Activated naive CD4-positive, alpha-beta T cell treated with anti-CD3 and anti-CD28 coated beads, Interleukin-2, amount 50 U/mL, for 72 hours (primary cell): ENCODE measurements at regions not wholly inside any gene's neighbourhood (a gene's known extent, or its start where the extent isn't known, plus 50 kb on each side); places are given as distances from the start of the nearest gene placed in this dataset.

Experiments
- ATAC-seq, 2 donors: fragments of 150-1000 bp; cut with Tn5 transposase; 2 replicates each; pipeline ENCODE4 v1.10.0; 2021; ENCODE audit warnings: mild to moderate bottlenecking in 2 of 2, moderate library complexity in 2 of 2
- DNase-seq, 2 donors: peaks; one replicate each; pipeline ENCODE4 v3.0.0; 2021 to 2022; ENCODE audit warnings: low spot score in 2 of 2
- H3K27ac Mint-ChIP-seq, 2 donors: one replicate each; pipeline ENCODE4 v1.8.0; 2022; ENCODE audit warnings: mild to moderate bottlenecking in 2 of 2, mixed read lengths in 2 of 2
- H3K36me3 Mint-ChIP-seq, 2 donors: one replicate each; pipeline ENCODE4 v1.8.0; 2022; ENCODE audit warnings: mixed read lengths in 2 of 2
- H3K9me3 Mint-ChIP-seq, 2 donors: one replicate each; pipeline ENCODE4 v1.8.0; 2022; ENCODE audit warnings: mixed read lengths in 2 of 2

DNA sequence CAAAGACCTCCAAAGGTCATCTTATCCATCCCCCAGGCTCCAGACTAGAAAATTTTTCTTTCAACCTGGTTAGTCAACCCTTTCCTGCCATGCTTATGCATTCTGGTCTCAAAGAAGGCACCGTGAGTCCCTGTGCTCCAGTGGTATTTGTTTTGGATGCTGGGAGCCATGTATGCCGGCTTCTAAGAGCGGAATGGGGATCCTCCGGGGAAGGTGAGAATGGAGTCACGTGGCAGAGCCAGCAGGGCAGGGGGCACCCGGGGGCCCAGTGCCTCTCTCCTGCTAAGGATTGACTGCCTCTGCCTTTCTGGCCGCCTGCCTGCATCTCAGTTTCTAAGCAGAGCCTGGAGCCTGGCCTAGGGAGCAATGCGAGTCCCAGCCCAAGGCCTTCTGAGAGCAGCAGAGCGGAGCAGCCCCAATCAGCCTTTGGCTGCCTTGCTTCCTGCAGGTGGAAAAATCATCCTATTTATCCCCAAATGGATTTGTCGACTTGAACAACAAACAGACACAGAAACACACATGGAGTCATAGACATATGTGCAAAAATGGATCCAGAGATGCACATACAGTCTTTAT is 141.0 kb downstream of the PJA1 start:
- Mint-ChIP-seq H3K36me3 (no peaks in the 10 kb centered on the region), H3K27ac (no peak overlapping the region), H3K9me3 (no peaks in the 10 kb centered on the region)
- no peak for ATAC-seq
- DNase-seq: no peak

DNA sequence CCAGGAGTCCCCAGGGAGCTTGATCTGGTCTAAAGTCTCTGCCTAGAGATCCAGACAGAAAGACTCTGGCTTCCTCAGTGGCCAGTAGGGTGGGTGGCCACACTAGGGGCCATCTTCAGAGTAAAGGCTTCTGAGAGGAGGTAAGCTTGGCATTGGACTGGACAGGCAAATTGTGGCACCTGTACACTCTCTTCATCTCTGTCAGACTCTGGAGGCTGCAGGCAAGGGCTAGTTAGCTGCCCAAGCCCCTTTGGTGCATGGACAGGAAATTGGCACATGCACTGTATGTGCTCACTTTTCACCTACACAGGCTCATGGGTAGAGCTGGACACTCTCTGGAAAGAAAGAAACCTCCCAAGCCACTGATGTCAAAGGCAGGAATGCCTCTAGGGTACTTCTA is 142.8 kb downstream of the PJA1 start:
- no peak for DNase-seq
- H3K9me3 Mint-ChIP-seq: no peaks in the 10 kb centered on the region
- no peak for ATAC-seq
- no peaks in the 10 kb centered on the region for H3K36me3 Mint-ChIP-seq
- H3K27ac Mint-ChIP-seq: no peak overlapping the region

DNA sequence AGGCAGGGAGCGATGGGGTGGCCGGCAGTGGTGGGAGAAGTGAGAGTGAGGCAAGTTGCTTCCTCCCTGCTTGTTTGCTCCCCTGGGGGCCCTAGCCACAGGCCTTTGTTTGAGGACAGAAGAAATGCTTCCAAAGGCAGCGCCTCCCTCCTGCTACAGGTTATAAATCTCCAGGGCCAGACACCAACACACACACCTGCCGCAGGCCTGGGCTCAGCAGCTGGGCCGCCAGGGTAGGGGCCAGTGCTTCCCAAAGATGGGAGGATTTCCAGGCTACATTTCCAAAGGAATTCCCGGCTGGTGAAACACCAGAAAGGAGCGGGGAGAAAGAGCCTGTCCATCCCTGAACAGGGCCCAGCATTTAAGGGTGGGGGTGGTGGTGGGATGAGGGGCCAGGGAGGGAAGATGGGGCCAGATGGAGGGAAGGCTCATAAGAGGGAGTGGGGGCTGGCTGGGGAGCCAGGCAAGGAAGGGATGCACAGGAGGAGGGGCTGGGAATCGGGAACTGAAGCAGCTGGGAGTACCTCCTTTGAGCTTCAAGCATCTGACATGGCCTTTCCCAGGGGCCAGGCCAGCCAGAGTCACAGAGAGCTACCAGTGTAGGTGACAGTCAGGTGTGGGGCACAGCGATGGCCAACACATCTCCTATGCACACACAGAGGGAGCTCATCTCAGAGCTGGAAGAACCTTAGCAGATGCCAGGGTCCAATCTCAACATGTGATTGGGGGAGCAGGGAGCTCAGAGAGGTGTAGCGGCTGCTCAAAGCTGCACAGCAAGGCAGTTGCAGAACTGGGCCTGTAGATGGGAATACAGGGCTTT is 143.9 kb downstream of the PJA1 start:
- Mint-ChIP-seq H3K27ac (no peak overlapping the region), H3K36me3 (no peaks in the 10 kb centered on the region), H3K9me3 (no peaks in the 10 kb centered on the region)
- ATAC-seq (no peak), DNase-seq (no peak)

DNA sequence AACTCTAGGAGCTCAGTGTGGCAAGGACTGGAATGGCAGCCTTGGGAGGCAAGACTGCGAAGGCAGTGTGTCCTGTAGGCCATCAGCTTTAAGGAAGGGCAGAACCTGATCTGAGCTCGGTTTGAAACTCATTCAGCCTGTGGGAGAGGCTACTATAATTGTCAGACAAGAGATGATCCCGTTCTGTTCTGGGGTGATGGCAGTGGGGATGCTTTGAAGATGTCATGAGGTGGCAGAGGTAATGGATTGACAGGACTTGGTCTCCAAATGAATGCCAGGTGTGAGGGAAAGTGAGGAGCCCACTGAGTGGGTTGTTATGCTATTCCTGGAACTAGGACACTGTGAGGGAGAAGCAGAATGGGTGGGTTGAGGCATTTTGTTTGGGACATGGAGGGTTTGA is 144.9 kb downstream of the PJA1 start:
- ATAC-seq (no peak), DNase-seq (no peak)
- H3K27ac Mint-ChIP-seq: no peak overlapping the region
- no peaks in the 10 kb centered on the region for H3K9me3 Mint-ChIP-seq
- no peaks in the 10 kb centered on the region for H3K36me3 Mint-ChIP-seq

DNA sequence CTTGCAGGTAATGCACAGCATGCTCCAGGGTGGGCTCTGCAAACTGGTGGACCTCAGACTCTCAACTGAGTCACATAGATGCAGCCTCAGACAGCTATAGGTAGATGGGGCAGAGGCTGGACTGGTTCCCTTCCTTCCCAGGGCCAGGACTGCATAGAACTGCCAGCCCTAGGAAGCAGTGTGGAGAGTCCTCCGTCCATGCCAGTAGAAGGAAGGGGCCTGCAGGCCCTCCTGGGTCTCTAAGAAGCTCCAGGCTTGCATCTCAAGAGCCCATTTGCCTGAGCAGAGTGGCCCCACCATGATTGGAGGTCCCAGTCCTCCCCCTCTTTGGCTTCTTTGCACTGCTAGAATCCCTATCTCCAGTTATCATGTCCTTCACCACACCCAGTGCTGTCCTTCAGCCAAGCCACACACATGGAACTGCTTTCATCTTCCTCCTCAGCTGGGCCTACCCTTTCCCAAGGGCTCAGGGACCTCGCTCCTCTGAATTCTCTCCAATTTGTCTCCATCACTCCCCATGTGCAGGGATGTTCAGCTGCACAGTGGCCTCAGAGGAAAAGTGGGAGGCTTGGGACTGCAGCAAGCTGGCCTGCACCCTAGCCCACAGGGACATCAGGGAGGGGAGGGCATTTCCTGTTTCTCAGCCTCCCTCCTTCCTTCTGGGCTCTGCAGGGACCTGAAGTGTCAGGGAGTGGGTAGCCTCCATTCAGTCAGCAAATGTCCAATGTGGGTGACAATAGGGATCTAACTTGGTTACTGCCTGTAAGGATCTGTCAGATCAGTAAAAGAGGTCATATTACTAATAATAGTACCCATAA is 146.0 kb downstream of the PJA1 start:
- H3K36me3 Mint-ChIP-seq: no peaks in the 10 kb centered on the region
- H3K9me3 Mint-ChIP-seq: no peaks in the 10 kb centered on the region
- ATAC-seq: no peak
- DNase-seq: no peak
- H3K27ac Mint-ChIP-seq: no peak overlapping the region

DNA sequence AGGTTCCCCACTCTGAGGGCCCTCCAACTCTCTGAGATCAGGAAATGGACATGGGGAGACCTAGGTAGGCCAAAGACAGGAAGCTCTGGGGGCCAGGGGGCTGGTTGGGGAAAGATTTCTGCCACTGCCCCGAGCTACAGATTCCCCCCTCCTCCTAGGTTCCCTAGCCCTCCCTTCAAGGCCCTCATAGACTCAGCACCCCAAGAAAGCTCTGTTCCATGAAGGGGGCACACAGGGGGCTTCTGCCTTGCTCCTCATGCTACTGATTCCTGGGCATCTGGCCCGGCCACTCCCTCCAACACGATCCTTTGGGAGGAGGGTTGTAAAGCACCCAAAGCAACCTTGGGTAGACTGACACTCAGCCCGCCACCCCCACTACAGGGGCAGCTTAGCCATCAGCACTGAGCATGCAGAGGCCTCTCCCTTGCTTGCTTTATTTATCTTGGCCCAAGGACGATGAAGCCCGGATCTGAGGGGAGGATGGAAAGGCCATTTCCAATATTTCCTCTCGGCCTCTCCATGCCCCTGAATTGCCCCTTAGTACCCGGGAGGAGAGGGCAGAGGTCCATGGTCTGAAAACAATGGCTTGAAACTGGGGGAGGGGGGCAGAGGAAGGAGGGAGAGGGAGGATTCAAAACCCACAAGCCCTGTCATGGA is 146.7 kb downstream of the PJA1 start:
- H3K27ac Mint-ChIP-seq: no peak overlapping the region
- no peaks in the 10 kb centered on the region for H3K36me3 Mint-ChIP-seq
- ATAC-seq (no peak), DNase-seq (no peak)
- no peaks in the 10 kb centered on the region for H3K9me3 Mint-ChIP-seq

DNA sequence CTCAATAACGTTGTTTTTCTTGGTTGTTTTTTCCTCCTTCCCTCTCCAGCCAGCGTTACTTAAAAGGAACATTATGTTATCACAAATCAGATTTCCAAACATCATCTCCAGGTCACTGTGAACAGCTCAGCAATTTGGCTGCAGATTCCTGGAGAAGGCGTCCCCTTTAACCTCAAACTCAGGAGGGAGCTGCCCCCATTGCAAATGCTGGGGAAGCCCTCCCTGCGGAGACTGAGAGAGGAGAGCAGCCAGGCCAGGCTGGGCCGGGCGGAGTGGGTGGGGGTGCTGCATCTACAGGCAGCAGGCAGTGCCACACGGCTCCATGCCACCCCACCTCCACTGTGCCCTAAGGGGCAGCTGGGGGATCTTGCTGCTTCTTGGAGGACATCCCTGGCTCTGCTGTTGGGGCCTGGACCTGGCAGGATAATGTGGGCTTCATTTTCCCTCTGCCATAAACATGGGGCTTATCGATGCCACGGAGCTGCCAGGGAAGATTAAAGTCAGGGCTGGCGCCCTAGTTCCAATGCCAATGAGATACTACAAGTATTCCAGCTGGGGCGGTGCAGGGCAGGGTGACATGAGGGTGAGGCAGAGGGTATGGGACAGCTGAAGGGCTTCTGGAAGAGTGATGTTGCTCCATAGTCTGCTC is 148.8 kb downstream of the PJA1 start:
- no peak for DNase-seq
- H3K27ac Mint-ChIP-seq: no peak overlapping the region
- H3K9me3 Mint-ChIP-seq: no peaks in the 10 kb centered on the region
- no peaks in the 10 kb centered on the region for H3K36me3 Mint-ChIP-seq
- no peak for ATAC-seq

DNA sequence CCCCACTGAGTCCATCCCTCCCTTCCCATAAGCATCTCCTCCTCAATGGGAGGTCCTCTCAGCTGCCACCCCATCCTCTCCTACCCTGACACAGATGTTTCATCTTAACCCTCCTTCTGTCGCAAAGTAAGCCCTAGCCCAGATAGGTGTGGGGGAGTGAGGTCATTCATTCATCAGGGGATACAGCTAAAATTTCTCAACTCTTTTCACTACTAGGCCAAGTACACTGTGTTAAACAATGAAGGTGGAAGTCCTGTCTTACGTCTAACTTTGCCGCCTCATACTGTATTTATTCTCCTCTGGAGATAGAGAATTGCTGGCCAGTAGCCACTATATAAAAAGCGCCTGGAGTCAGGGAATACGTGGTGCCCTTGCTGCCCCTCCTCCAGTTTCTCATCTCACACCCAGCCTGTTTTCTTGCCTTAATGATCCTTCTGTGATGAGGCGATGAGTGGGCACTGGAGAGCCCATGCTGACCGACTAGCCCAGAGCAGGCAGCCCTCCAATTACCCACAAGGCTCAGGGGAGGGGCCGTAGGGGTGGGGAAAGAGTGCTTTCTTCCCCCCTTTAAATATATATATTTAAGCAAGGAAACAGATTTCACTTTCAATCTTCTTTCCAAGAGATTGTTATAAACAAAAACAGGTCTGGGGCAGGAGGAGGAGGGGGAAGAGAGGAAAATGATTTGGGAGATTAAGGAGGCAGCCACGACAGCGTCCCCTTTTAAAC is 149.5 kb downstream of the PJA1 start:
- no peak for ATAC-seq
- H3K36me3 Mint-ChIP-seq: no peaks in the 10 kb centered on the region
- no peak overlapping the region for H3K27ac Mint-ChIP-seq
- H3K9me3 Mint-ChIP-seq: no peaks in the 10 kb centered on the region
- no peak for DNase-seq

DNA sequence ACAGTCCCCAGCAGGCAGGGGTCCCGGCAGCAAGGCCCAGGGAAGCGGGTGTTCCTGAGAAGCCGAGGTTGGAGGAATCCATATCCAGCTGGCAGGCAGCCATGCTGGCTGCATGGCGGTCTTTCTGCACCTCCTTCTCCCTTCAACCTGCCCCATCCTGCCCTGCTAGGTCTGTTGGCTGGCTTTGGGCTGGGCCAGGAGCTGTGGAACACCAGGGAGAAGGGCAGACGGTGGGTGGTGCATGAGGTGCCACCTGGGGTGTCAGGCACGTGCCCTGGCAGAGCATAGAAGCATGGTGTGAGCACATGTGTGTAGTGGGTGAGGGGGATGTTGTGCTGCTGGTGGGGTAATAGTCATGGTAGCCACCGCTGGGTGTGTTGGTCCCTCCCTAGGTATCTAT is 150.1 kb downstream of the PJA1 start:
- no peak overlapping the region for H3K27ac Mint-ChIP-seq
- no peaks in the 10 kb centered on the region for H3K36me3 Mint-ChIP-seq
- no peaks in the 10 kb centered on the region for H3K9me3 Mint-ChIP-seq
- no peak for ATAC-seq
- DNase-seq: no peak

DNA sequence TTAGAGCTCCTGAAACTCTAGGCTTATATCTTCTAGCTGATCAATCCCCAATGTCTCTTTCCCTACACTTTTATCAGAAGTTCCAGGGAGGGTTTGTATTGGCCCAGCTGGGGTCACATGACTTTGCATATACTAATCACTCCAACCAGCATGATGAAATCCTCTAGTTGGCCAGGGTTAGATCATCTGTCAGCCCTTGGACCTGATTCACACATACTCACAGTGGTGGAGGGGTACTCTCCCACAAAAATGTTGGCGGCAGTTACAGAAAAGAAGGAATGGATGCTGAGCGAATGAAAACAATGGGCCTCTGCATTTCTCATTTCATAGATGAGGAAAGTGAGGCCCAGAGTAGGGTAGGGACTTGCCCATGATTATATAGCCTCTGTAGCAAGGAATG is 151.1 kb downstream of the PJA1 start:
- Mint-ChIP-seq H3K27ac (no peak overlapping the region), H3K9me3 (no peaks in the 10 kb centered on the region), H3K36me3 (no peaks in the 10 kb centered on the region)
- ATAC-seq (no peak), DNase-seq (no peak)

DNA sequence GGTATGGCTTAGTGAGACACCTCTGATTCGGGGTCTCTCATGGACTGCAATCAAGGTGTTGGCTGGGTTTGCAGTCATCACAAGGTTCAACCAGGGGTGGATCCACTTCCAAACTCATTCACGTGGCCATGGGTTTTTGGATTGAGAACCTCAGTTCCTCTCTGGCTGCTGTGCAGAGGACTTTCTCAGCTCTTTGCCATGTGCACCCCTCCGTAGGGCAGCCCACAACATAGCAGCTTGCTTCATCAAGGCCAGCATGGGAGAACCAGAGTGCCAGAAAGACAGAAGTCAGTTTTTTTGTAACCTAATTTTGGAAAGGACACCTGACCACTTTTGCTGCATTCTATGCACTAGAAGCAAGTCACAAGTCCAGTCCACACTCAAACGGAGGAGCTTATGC is 154.9 kb downstream of the PJA1 start:
- DNase-seq: no peak
- H3K36me3 Mint-ChIP-seq: no peaks in the 10 kb centered on the region
- no peak overlapping the region for H3K27ac Mint-ChIP-seq
- ATAC-seq: no peak
- no peaks in the 10 kb centered on the region for H3K9me3 Mint-ChIP-seq

DNA sequence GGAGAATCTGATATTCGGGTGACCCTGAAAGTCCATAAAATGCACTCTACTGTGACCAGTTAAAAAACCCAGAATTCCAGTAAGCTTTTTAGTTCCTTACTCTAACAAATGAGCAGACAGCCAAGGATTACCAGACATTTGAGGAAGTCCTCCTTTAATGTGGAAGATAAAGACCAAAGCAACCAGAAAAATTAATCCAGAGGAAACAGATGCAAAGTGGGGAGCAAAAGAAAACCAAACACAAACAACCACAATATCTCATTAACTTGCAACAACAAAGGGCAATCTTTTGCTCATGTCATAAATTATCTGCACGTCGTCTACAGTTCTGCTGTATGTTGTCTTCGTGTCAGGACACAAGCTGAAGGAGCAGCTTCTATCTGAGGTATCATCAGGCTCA is 164.4 kb downstream of the PJA1 start:
- no peak for ATAC-seq
- no peak for DNase-seq
- H3K9me3 Mint-ChIP-seq: no peaks in the 10 kb centered on the region
- H3K27ac Mint-ChIP-seq: no peak overlapping the region
- no peaks in the 10 kb centered on the region for H3K36me3 Mint-ChIP-seq

DNA sequence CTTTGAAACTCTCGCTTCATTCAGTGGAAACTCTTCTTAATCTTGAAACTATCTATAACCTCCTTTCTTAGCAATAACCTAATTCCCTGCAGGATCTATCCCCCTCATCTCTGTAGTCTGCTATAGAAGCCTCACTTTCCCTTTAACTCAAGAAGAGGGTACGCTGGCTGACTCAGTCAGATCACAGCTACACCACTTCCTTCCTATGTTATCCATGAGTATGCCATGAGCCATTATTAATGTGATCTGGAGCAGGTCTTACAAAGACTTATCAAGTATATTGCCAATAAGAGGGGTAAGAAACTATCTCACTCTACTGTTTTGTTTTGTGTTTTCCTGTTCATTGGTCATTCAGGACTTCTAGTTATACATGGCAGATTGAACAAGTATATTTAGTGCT is 165.3 kb downstream of the PJA1 start:
- H3K9me3 Mint-ChIP-seq: no peaks in the 10 kb centered on the region
- no peak overlapping the region for H3K27ac Mint-ChIP-seq
- ATAC-seq (no peak), DNase-seq (no peak)
- no peaks in the 10 kb centered on the region for H3K36me3 Mint-ChIP-seq

DNA sequence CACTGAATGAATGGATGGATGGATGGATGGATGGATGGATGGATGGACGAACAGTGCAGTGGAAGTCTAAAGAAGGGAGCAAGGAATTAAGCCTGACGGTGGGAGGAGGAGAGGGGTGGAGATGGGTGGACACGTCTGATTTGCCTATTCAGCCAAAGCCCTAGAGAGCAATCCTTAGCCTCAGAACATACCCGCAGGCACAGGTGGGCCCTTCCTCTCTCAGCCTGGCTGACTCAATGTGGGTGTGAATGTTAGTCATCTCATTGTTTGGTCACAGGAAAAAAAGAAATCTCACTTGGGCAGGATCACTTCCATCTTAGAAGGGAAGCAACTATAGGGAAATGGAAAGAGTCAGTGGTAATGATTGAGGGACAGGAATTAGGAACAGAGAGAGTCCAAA is 165.9 kb downstream of the PJA1 start:
- no peak for DNase-seq
- Mint-ChIP-seq H3K27ac (no peak overlapping the region), H3K36me3 (no peaks in the 10 kb centered on the region), H3K9me3 (no peaks in the 10 kb centered on the region)
- no peak for ATAC-seq

DNA sequence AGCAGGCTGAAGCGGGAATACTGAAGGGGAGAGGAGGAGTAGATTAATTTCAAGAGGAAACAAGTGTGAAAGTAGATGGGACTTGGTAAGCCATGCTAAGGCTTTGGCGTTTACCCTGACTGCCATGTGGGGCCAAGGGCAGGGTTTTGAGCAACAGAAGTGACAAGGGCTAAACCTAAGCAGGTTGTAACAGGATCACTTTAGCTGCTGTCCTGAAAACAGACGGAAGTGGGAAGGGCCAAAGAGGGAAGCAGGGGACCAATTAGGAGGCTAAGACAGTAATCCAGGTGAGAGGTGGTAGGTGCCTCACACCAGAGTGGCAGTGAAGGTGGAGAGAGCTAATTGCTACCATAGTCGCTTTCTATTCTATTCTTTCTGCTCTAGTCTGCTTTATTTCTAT is 166.5 kb downstream of the PJA1 start:
- Mint-ChIP-seq H3K36me3 (no peaks in the 10 kb centered on the region), H3K27ac (no peak overlapping the region), H3K9me3 (no peaks in the 10 kb centered on the region)
- DNase-seq (no peak), ATAC-seq (no peak)

DNA sequence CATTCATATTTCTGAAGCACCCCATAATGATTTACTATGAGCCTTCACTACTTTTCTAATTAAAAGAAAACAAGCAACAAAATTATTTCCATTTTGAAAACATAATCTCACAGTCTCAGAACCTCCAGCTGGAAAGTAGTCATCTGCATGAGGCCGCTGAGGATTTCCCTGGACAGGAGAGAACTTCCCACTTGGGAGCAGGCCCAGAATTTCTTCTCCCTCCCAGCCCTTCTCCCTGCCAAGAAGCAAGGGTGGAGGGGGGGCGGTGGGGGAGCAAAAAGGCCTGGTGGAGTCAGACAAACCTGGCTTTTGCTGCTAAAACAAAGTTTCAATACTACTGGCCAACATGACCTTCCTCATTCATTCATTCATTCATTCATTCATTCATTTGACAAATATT is 167.3 kb downstream of the PJA1 start:
- Mint-ChIP-seq H3K36me3 (no peaks in the 10 kb centered on the region), H3K27ac (no peak overlapping the region), H3K9me3 (no peaks in the 10 kb centered on the region)
- no peak for DNase-seq
- ATAC-seq: no peak
